KMS-11 (cell line): ENCODE measurements at regions not wholly inside any gene's neighbourhood (a gene's known extent, or its start where the extent isn't known, plus 50 kb on each side); places are given as distances from the start of the nearest gene placed in this dataset.

Source experiments
- H2AFZ ChIP-seq: fragments of 200-600 bp; sonication (generic); 2 replicates; pipeline ENCODE4 v1.6.1; 2016; ENCODE audit warnings: antibody characterized with exemption, mixed run types, low read depth
- H3K27ac ChIP-seq: fragments of 200-600 bp; sonication (generic); 2 replicates; pipeline ENCODE4 v1.6.1; 2016; ENCODE audit warnings: mild to moderate bottlenecking, mixed run types
- H3K27me3 ChIP-seq: fragments of 200-600 bp; sonication (generic); 2 replicates; pipeline ENCODE4 v1.6.1; 2017; ENCODE audit warnings: mild to moderate bottlenecking, low read depth, mixed run types, moderate library complexity; ENCODE audit not compliant: insufficient read depth
- H3K36me3 ChIP-seq: fragments of 200-600 bp; sonication (generic); 2 replicates; pipeline ENCODE4 v1.6.1; 2017; ENCODE audit warnings: mild to moderate bottlenecking, mixed run types; ENCODE audit not compliant: insufficient read depth
- H3K4me1 ChIP-seq: fragments of 200-600 bp; sonication (generic); 2 replicates; pipeline ENCODE4 v1.6.1; 2016; ENCODE audit warnings: mild to moderate bottlenecking, low read depth, mixed run types; ENCODE audit not compliant: poor library complexity, severe bottlenecking
- H3K4me2 ChIP-seq: fragments of 200-600 bp; sonication (generic); 2 replicates; pipeline ENCODE4 v1.7.0; 2016; ENCODE audit warnings: mild to moderate bottlenecking, mixed run types
- H3K4me3 ChIP-seq: fragments of 200-600 bp; sonication (generic); IDR thresholded peaks from 2 replicates; pipeline ENCODE4 v1.6.1; 2017; ENCODE audit warnings: low read depth, low read length, mixed read lengths; ENCODE audit not compliant: insufficient read depth
- H3K79me2 ChIP-seq: fragments of 200-600 bp; sonication (generic); 2 replicates; pipeline ENCODE4 v1.6.1; 2016; ENCODE audit warnings: low read depth, mixed run types; ENCODE audit not compliant: insufficient read depth
- H3K9ac ChIP-seq: fragments of 200-600 bp; sonication (generic); 2 replicates; pipeline ENCODE4 v1.6.1; 2016; ENCODE audit warnings: mild to moderate bottlenecking, mixed run types
- H4K20me1 ChIP-seq: fragments of 200-600 bp; sonication (generic); 2 replicates; pipeline ENCODE4 v1.6.1; 2016; ENCODE audit warnings: mild to moderate bottlenecking, mixed run types; ENCODE audit not compliant: insufficient read depth
- CTCF ChIP-seq: fragments of 200-600 bp; sonication (generic); conservative IDR thresholded peaks from 2 replicates; pipeline ENCODE4 v1.6.1; 2017; ENCODE audit warnings: low read depth, mild to moderate bottlenecking, antibody characterized with exemption, low read length, moderate library complexity, mixed read lengths

- Histone ChIP-seq H3K79me2 (no peaks in the 10 kb centered on the region), H3K27me3 (no peaks in the 10 kb centered on the region), H3K4me3 (no peak overlapping the region), H3K9ac (no peak overlapping the region), H2AFZ (no peak overlapping the region), H3K27ac (no peak overlapping the region), H3K4me2 (no peak overlapping the region), H3K36me3 (no peaks in the 10 kb centered on the region), H4K20me1 (no peaks in the 10 kb centered on the region), H3K4me1 (no peaks in the 10 kb centered on the region)
- TF ChIP-seq CTCF = no peak
Measured at GRCh38 chr11:28963187-28963586, 855.0 kb downstream of the METTL15 start.

- Histone ChIP-seq H3K9ac (no peak overlapping the region), H3K27me3 (no peaks in the 10 kb centered on the region), H3K4me3 (no peak overlapping the region), H3K4me1 (no peaks in the 10 kb centered on the region), H3K4me2 (no peak overlapping the region), H3K27ac (no peak overlapping the region), H3K79me2 (no peaks in the 10 kb centered on the region), H3K36me3 (no peaks in the 10 kb centered on the region), H4K20me1 (no peaks in the 10 kb centered on the region), H2AFZ (no peak overlapping the region)
- TF ChIP-seq CTCF = no peak
Measured at GRCh38 chr11:28962502-28962901, 854.3 kb downstream of the METTL15 start.

GRCh38 chr11:28961726-28962125, 853.5 kb downstream of the METTL15 start:
- H3K4me1 ChIP-seq = no peaks in the 10 kb centered on the region
- H3K79me2 ChIP-seq = no peaks in the 10 kb centered on the region
- TF ChIP-seq CTCF = no peak
- H3K4me2 ChIP-seq = no peak overlapping the region
- no peaks in the 10 kb centered on the region for H3K36me3 ChIP-seq
- no peaks in the 10 kb centered on the region for H4K20me1 ChIP-seq
- no peak overlapping the region for H2AFZ ChIP-seq
- H3K27me3 ChIP-seq = no peaks in the 10 kb centered on the region
- H3K4me3 ChIP-seq = no peak overlapping the region
- no peak overlapping the region for H3K27ac ChIP-seq
- no peak overlapping the region for H3K9ac ChIP-seq

- H3K79me2 ChIP-seq = no peaks in the 10 kb centered on the region
- H3K4me1 ChIP-seq = no peaks in the 10 kb centered on the region
- no peak for TF ChIP-seq CTCF
- H3K4me2 ChIP-seq = no peak overlapping the region
- H2AFZ ChIP-seq = no peak overlapping the region
- no peaks in the 10 kb centered on the region for H4K20me1 ChIP-seq
- H3K4me3 ChIP-seq = no peak overlapping the region
- no peak overlapping the region for H3K9ac ChIP-seq
- no peaks in the 10 kb centered on the region for H3K27me3 ChIP-seq
- H3K27ac ChIP-seq = no peak overlapping the region
- H3K36me3 ChIP-seq = no peaks in the 10 kb centered on the region
Measured at GRCh38 chr11:28956446-28956845, 848.3 kb downstream of the METTL15 start.

- H3K79me2 ChIP-seq = no peaks in the 10 kb centered on the region
- no peak overlapping the region for H2AFZ ChIP-seq
- H3K4me2 ChIP-seq = no peak overlapping the region
- H3K9ac ChIP-seq = no peak overlapping the region
- H3K36me3 ChIP-seq = no peaks in the 10 kb centered on the region
- no peaks in the 10 kb centered on the region for H4K20me1 ChIP-seq
- no peaks in the 10 kb centered on the region for H3K4me1 ChIP-seq
- TF ChIP-seq CTCF = no peak
- H3K4me3 ChIP-seq = no peak overlapping the region
- no peaks in the 10 kb centered on the region for H3K27me3 ChIP-seq
- H3K27ac ChIP-seq = no peak overlapping the region
Measured at GRCh38 chr11:28951191-28951590, 843.0 kb downstream of the METTL15 start.
